A673 (cell line): ENCODE measurements at regions not wholly inside any gene's neighbourhood (a gene's known extent, or its start where the extent isn't known, plus 50 kb on each side); places are given as distances from the start of the nearest gene placed in this dataset.

Experiments
- EZH2 ChIP-seq: fragments of 200-600 bp; sonication (generic); IDR thresholded peaks from 2 replicates; pipeline ENCODE4 v1.6.1; 2017; ENCODE audit warnings: borderline replicate concordance, low read depth, mild to moderate bottlenecking, mixed read lengths, antibody characterized with exemption, low read length; ENCODE audit not compliant: poor library complexity, severe bottlenecking
- TF ChIP-seq, protein P1 (sequence below): fragments of 300-800, 200-600 bp; sonication (generic); conservative IDR thresholded peaks from 2 replicates; pipeline ENCODE4 v1.5.1; 2017; ENCODE audit warnings: low read depth, mild to moderate bottlenecking, antibody characterized with exemption, low read length, moderate library complexity, mixed read lengths

DNA sequence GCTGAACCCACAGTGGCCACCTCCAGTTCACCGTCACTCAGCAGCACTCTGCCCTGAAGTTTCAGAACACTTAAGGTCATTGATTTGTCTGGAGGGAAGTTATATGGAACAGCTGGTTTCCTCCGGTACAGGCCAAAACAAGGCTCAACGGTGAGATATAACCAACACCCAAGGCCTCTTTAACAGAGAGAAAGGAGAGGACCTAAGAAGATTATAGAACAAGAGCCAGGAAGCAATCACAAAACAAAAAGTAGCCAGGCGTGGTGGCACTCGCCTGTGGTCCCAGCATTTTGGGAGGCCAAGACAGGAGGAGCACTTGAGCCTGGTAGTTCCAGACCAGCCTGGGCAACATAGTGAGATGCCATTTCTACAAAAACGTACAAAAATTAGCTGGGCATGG, 290.7 kb downstream of the SKIDA1 start:
- no peak for TF ChIP-seq EZH2
- TF ChIP-seq, protein P1, sequence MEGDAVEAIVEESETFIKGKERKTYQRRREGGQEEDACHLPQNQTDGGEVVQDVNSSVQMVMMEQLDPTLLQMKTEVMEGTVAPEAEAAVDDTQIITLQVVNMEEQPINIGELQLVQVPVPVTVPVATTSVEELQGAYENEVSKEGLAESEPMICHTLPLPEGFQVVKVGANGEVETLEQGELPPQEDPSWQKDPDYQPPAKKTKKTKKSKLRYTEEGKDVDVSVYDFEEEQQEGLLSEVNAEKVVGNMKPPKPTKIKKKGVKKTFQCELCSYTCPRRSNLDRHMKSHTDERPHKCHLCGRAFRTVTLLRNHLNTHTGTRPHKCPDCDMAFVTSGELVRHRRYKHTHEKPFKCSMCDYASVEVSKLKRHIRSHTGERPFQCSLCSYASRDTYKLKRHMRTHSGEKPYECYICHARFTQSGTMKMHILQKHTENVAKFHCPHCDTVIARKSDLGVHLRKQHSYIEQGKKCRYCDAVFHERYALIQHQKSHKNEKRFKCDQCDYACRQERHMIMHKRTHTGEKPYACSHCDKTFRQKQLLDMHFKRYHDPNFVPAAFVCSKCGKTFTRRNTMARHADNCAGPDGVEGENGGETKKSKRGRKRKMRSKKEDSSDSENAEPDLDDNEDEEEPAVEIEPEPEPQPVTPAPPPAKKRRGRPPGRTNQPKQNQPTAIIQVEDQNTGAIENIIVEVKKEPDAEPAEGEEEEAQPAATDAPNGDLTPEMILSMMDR, result no peak
